ENCODE measurements at regions not wholly inside any gene's neighbourhood (a gene's known extent, or its start where the extent isn't known, plus 50 kb on each side); places are given as distances from the start of the nearest gene placed in this dataset.

DNA sequence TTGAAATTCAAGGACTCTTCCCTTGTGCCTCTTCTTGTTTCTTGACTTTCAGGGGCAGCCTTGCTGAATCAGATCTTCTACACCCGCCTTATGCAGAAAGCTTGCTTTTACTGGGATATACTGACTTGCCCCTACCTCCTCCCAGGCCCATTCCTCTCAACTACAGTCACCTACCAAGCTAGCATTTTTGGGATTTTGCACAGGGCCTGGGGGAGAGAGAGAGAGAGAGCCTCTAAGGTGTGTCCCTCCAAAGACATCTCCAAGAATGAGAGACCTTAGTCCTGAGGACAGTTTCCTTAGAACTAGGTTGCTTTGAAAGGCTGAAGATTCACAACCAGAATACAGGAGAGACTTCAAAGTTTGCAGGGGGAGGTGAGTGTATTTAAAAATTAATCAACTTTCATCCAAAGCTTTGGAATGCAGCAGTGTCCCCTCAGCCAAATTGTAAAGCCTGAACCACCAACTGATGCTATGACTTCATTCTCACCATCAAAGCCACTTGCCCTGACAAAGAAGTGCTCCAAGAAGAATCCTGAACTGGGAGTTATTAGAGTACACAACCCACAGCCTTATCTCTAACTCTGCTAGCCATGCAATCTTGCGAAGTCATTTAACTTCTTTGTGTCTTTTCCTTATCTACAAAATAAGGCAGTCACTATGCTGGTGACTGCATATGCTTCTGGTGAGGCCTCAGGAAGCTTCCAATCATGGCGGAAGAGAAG lies 96.1 kb upstream of the EGLN3 start:
- no peak for DNase-seq
- no peaks in the 10 kb centered on the region for H3K36me3 Mint-ChIP-seq (ENCODE audit: low read depth)
- H3K4me3 Mint-ChIP-seq, result no peak overlapping the region
- peaks cover 2% of the 10 kb centered on the region for H3K9me3 Mint-ChIP-seq
- H3K27ac Mint-ChIP-seq, result no peak overlapping the region
- peaks cover 51% of the 10 kb centered on the region for H3K4me1 Mint-ChIP-seq (ENCODE audit: low read depth)
- no peaks in the 10 kb centered on the region for H3K27me3 Mint-ChIP-seq

DNA sequence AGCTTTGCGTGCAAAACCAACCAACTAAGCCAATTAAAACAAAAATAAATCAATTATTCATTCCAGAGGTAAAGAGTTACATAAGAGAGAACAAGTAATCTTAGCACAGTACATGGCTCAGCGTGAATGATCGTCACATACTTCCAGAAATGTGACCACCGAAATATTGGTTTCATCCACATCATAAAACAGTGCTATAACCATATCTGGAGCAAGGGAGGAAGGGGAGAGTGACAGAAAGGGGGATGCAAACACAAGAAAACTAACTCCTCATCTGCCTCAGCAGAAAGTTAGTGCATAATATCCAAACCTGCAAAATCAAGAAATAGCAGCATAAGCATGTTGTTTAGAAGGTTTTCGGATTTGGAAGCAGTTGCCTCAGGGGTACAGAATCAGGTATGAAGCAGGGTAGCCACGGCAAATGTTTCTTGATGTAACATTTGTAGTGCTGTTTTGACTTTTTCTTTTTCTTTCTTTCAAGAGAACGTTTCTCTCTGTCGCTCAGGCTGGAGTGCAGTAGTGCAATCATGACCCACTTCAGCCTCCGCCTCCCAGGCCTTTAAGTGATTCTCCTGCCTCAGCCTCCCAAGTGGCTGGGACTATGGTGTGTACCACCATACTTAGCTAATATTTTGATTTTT lies 93.9 kb upstream of the EGLN3 start:
- peak overlapping the region; percentile 85 for H3K27ac Mint-ChIP-seq
- H3K27me3 Mint-ChIP-seq, result no peaks in the 10 kb centered on the region

DNA sequence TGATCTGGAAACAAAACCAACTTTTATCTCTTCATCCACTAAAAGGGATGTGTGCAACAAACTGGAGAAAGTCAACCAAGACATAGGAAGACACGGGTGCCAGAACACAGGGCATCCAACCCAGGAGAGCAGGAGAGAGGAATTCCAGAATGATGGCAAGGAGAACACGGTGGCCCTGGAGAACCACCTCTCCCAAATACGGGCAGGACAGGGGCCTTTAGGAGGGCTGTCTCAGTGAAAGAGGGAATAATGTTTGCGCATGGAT lies 93.4 kb upstream of the EGLN3 start:
- Mint-ChIP-seq H3K27ac (peak overlapping the region; percentile 85), H3K4me3 (no peak overlapping the region)

More for the DNA sequence above, 93.9 kb upstream of the EGLN3 start:
- H3K9me3 Mint-ChIP-seq, result peaks cover 2% of the 10 kb centered on the region
- H3K36me3 Mint-ChIP-seq (ENCODE audit: low read depth), result no peaks in the 10 kb centered on the region
- no peak overlapping the region for H3K4me3 Mint-ChIP-seq
- DNase-seq, result no peak
- peaks cover 42% of the 10 kb centered on the region for H3K4me1 Mint-ChIP-seq (ENCODE audit: low read depth)

DNA sequence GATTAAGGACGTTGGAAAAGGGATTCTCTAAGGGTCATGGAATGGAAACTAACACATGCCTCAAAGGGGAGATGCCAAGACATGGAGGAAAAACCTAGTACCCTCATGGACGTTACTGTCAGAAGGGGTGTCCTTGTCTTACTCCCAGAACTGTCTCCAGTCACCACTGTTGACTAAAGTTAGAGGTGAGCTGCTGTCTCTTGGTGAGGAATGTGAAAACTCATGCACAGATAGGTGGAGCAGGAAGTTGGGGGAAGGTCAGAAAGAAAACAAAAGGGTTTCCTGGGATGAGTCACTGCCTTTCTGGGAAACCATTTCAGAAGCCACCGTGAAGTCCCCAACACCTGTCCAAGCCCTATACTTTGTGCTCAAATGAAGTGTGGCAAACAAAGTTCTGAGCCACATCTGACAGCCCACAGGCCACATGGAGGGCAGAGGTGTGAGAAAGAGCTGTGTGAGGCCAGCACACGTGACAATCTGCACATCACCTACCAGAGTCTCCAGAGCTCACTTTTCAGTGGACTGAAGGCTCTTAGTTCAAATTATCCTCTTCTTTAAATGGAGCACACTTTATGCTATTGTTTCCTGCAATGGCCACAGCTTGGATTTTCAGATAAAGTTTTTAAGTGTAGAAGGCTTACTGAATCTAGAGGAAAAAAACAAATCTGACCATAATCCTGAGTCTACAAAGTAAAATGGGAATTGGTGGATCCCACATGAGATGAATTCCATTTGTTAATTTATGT lies 92.9 kb upstream of the EGLN3 start:
- Mint-ChIP-seq H3K9me3 (peaks cover 2% of the 10 kb centered on the region), H3K27ac (peak overlapping the region; percentile 85), H3K36me3 (ENCODE audit: low read depth) (no peaks in the 10 kb centered on the region), H3K4me1 (ENCODE audit: low read depth) (peaks cover 38% of the 10 kb centered on the region), H3K4me3 (no peak overlapping the region), H3K27me3 (no peaks in the 10 kb centered on the region)
- DNase-seq, result peak; percentile 64

More for the DNA sequence above, 93.4 kb upstream of the EGLN3 start:
- no peaks in the 10 kb centered on the region for H3K27me3 Mint-ChIP-seq
- H3K4me1 Mint-ChIP-seq (ENCODE audit: low read depth), result peaks cover 38% of the 10 kb centered on the region
- DNase-seq, result no peak
- no peaks in the 10 kb centered on the region for H3K36me3 Mint-ChIP-seq (ENCODE audit: low read depth)
- peaks cover 2% of the 10 kb centered on the region for H3K9me3 Mint-ChIP-seq

DNA sequence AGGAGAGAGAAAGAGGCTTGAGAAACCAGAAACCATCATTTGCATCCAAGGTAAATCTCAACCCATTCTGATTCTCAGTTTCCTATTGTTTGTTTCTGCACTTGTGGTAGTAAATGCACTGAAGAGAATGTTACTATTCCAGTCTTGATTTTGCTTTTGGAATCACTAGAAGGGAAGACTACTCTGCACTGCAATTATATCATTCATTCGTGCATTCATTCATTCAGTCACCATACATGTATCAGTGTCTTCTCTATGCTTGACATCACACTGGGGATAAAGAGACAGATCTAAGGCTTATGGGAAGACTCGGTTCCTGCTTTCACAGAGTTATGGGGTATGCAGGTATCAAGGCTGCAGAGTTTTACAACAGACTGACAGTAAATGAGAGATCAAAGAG lies 90.3 kb upstream of the EGLN3 start:
- Mint-ChIP-seq H3K4me3 (no peak overlapping the region), H3K36me3 (ENCODE audit: low read depth) (no peaks in the 10 kb centered on the region), H3K27me3 (no peaks in the 10 kb centered on the region), H3K9me3 (peaks cover 2% of the 10 kb centered on the region), H3K4me1 (ENCODE audit: low read depth) (peaks cover 28% of the 10 kb centered on the region), H3K27ac (no peak overlapping the region)
- no peak for DNase-seq

DNA sequence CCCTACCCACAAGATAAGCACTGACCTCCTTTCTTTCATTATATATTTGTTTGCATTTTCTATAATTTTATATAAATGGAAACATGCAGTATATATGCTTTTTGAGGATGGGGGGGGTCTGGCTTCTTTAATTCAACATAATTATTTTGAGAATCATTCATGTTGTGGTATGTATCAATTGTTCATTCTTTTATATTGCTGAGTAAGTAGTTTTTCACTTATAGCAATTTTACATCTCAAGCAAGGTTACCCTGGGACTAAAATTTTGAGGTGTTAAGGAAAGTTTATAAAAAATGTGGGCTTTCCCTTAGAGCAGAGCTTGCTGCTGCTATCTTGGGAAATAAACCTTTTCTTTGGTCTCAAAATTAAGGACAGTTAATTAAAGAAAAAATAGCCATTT lies 89.9 kb upstream of the EGLN3 start:
- Mint-ChIP-seq H3K4me3 (no peak overlapping the region), H3K27me3 (no peaks in the 10 kb centered on the region), H3K27ac (no peak overlapping the region), H3K36me3 (ENCODE audit: low read depth) (no peaks in the 10 kb centered on the region), H3K4me1 (ENCODE audit: low read depth) (peaks cover 26% of the 10 kb centered on the region), H3K9me3 (peaks cover 2% of the 10 kb centered on the region)
- DNase-seq, result no peak

DNA sequence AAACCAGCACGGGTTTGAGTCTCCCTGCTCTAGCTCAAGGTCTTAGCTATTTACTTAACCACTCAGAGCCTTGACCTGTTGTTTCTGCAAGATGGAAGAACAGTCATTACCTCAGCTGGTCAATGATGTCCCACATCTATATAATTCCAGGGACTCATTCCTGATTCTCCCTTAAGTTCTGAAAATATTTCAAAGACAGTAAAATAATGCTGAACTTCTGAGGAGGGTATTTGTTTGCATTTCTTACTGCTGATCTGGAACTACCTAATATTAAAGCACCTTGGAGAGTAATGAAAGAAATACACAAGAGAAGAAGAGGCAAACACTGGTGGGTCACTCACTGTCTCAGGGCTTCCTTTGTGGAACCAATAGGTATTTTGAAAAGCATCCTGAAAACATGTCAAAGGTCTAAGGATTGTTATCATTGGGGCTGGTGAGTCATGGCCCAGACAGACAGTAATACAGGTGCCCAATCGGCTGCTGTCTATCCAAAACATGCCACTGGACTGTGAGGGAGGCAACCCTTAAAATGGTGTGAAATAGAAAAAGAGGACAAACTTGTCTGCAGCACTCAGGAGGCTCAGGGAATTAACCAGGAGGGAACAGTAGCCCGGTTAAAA lies 88.7 kb upstream of the EGLN3 start:
- H3K4me3 Mint-ChIP-seq, result no peak overlapping the region
- H3K27me3 Mint-ChIP-seq, result no peaks in the 10 kb centered on the region
- no peak overlapping the region for H3K27ac Mint-ChIP-seq
- peaks cover 2% of the 10 kb centered on the region for H3K9me3 Mint-ChIP-seq
- no peaks in the 10 kb centered on the region for H3K36me3 Mint-ChIP-seq (ENCODE audit: low read depth)
- peaks cover 26% of the 10 kb centered on the region for H3K4me1 Mint-ChIP-seq (ENCODE audit: low read depth)
- no peak for DNase-seq

DNA sequence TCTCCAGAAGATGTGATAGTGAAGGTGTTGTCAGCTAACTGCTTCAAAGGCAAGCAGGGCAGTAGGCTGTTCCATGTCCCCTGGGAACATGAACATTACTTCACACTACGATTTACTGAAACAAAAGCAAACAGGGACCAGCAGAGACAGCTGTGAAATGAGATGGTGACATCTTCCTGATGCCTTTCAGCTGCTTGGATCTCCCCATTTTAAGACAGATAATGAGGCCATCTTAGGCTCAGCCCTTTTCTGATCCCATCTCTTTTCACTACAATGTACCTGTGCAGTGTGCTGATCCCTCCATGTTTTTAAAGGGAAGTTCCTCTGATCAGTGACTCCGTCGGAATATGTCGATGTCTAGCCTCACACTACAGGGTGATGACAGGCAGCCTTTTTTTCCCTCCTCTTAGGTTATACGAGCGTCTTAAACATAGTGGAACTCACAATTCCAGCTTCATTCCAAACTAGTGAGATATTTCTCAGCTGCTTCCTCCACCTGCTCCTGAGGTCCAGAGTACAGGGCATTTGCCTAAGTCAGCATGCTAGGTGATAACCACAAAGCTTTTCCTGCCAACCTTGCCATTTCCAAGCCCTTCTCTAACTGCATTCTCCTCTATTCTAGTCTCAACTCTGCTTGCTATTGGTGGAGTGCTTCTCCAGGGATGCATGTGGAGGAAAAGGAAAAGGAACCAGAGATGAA lies 87.6 kb upstream of the EGLN3 start:
- H3K9me3 Mint-ChIP-seq, result peaks cover 1% of the 10 kb centered on the region
- H3K36me3 Mint-ChIP-seq (ENCODE audit: low read depth), result no peaks in the 10 kb centered on the region
- no peak overlapping the region for H3K27ac Mint-ChIP-seq
- no peaks in the 10 kb centered on the region for H3K27me3 Mint-ChIP-seq
- H3K4me1 Mint-ChIP-seq (ENCODE audit: low read depth), result peaks cover 15% of the 10 kb centered on the region
- no peak for DNase-seq
- no peak overlapping the region for H3K4me3 Mint-ChIP-seq

DNA sequence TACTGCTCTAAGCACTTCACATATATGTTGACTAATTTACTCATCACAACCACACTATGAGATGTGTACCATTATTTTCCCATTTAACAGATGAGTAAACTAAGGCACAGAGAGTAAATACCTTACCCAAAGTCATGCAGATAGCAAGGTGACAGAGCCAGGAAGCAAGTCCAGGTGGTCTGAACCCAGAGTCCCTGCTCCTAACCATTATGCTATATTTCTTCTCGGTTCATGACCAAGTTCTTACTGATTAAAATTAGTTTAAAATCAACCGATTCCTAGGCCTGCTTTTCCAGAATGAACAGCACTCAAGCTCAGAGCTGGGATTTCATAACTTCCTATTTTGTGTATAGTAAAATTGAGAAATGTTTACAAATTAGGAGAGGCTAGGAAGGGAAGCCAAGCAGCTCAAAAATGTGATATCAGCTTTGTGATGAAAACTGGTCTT lies 85.5 kb upstream of the EGLN3 start:
- H3K4me3 Mint-ChIP-seq, result no peak overlapping the region
- no peak overlapping the region for H3K27ac Mint-ChIP-seq

DNA sequence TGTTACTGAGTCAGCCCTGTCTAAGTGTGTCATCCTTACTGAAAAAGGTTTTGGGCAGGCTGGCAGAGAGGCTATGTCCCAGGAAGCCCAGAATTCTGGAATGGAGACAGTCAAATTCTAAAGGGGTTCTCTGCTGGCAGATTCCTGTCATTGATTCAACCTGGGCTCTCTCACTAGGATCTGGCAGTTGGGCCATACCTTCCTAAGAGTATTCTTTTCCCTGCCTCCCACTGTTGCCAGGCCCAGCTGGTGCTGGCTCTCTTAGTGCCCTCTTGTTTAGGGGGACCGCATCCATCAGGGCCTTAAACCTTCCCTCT lies 85.0 kb upstream of the EGLN3 start:
- no peaks in the 10 kb centered on the region for H3K27me3 Mint-ChIP-seq
- DNase-seq, result no peak
- H3K4me3 Mint-ChIP-seq, result no peak overlapping the region
- no peak overlapping the region for H3K27ac Mint-ChIP-seq
- no peaks in the 10 kb centered on the region for H3K9me3 Mint-ChIP-seq
- H3K36me3 Mint-ChIP-seq (ENCODE audit: low read depth), result no peaks in the 10 kb centered on the region
- H3K4me1 Mint-ChIP-seq (ENCODE audit: low read depth), result peaks cover 1% of the 10 kb centered on the region

More for the DNA sequence above, 85.5 kb upstream of the EGLN3 start:
- Mint-ChIP-seq H3K27me3 (no peaks in the 10 kb centered on the region), H3K36me3 (ENCODE audit: low read depth) (no peaks in the 10 kb centered on the region), H3K9me3 (no peaks in the 10 kb centered on the region), H3K4me1 (ENCODE audit: low read depth) (peaks cover 4% of the 10 kb centered on the region)
- DNase-seq, result no peak

DNA sequence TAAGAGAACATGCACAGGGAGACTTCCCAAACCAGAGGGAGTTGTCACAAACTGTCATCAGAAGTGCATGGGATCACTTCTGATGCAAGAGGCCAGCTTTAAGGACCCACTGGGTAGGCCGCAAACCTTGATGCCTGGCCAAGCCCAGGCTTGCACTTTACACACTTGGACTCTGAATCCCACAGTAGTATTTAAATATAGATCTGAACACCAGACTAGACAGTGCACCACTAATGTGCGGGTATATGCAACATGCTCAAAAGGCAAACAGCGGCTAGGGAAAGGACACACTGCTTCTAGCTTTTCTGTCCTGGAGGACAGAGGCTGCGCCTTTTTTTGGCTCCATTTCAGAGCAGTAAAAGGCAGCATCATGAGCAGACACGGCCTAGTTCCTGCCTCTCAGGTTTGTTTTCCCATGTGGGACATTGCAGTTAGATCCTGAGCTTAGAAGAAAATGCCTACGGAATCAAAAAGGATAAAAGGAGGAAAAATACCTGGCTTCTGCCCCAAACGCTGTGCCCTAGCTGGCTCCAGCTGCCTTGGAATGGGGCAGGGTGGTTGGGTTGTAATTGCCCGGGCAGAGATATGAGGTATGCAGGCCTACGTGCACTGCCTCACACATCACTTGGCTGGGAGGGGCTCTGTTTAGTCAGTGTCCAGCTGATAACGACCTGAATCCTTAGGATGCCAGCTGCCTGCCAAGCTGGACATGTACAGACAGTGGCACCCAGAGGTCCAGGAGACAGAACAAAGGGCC lies 84.5 kb upstream of the EGLN3 start:
- no peaks in the 10 kb centered on the region for H3K27me3 Mint-ChIP-seq
- H3K4me1 Mint-ChIP-seq (ENCODE audit: low read depth), result peaks cover 1% of the 10 kb centered on the region
- H3K27ac Mint-ChIP-seq, result no peak overlapping the region
- H3K9me3 Mint-ChIP-seq, result no peaks in the 10 kb centered on the region
- no peak for DNase-seq
- H3K4me3 Mint-ChIP-seq, result no peak overlapping the region
- no peaks in the 10 kb centered on the region for H3K36me3 Mint-ChIP-seq (ENCODE audit: low read depth)

DNA sequence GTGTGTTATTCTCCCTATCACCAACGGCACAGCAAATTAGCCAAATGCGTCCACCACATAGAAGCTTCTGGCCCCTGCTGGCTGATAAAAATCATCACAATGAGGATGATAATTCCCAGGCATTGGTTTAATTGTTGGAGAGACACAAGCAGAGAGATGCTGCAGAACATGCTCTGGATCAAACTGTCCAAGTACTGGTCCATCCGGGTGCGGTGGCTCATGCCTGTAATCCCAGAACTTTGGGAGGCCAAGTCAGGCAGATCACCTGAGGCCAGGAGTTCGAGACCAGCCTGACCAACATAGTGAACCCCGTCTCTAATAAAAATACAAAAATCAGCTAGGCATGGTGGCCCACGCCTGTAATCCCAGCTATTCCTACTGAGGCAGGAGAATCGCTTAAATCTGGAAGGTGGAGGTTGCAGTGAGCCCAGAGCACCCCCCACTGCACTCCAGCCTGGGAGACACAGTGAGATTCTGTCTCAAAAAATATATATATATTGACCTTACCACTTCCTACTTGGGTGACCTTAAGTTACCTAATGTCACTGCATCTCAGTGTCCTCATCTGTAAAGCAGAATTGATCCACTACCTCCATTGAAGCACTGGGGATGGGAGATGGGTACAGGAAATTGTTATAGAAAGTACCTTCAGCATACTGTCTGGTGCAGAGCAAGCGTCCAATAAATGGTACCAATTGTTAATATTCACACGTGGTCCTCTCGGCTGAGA lies 83.7 kb upstream of the EGLN3 start:
- DNase-seq, result no peak
- H3K9me3 Mint-ChIP-seq, result no peaks in the 10 kb centered on the region
- no peaks in the 10 kb centered on the region for H3K27me3 Mint-ChIP-seq
- no peak overlapping the region for H3K27ac Mint-ChIP-seq
- no peak overlapping the region for H3K4me3 Mint-ChIP-seq
- peaks cover 1% of the 10 kb centered on the region for H3K4me1 Mint-ChIP-seq (ENCODE audit: low read depth)
- no peaks in the 10 kb centered on the region for H3K36me3 Mint-ChIP-seq (ENCODE audit: low read depth)

DNA sequence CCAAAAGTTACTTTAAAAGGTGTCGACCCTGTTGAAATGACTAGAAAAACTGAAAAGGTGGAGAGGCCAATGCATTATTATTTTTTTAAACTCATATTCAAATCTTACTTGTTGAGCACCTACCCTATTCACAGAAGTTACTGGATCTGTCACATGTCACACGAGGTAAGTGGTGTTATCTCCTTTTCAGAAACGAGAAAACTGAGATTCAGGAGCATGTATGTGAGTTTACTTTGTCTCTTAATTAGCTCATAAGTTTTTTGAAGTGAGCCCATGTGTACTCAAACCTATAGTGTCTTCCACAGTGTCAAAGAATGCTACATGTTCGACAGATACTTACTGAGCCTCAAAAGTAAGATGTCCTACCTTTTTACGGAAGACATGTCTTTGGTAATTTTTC lies 81.8 kb upstream of the EGLN3 start:
- no peaks in the 10 kb centered on the region for H3K36me3 Mint-ChIP-seq (ENCODE audit: low read depth)
- no peak for DNase-seq

More for the DNA sequence above, 81.8 kb upstream of the EGLN3 start:
- no peaks in the 10 kb centered on the region for H3K27me3 Mint-ChIP-seq
- H3K9me3 Mint-ChIP-seq, result no peaks in the 10 kb centered on the region
- H3K27ac Mint-ChIP-seq, result no peak overlapping the region
- no peak overlapping the region for H3K4me3 Mint-ChIP-seq
- peaks cover 2% of the 10 kb centered on the region for H3K4me1 Mint-ChIP-seq (ENCODE audit: low read depth)

Measured in activated T-cell treated with anti-CD3 and anti-CD28 coated beads, Interleukin-2, amount 50 U/mL, for 24 hours (primary cell).